HG03457 (cell line): ENCODE measurements at regions not wholly inside any gene's neighbourhood (a gene's known extent, or its start where the extent isn't known, plus 50 kb on each side); places are given as distances from the start of the nearest gene placed in this dataset.
"Not testable (repeated sequence)": the region's sequence is repeated elsewhere in the genome, so short reads cannot be mapped to it uniquely, and the experiment has no call there.

Experiments used
- ATAC-seq: cut with Tn5 transposase; IDR thresholded peaks from one replicate; pipeline ENCODE4 v1.9.1; 2021; ENCODE audit warnings: moderate number of reproducible peaks; ENCODE audit not compliant: unreplicated experiment

GRCh38 chr17:20733923-20734322 lies 154.4 kb downstream of the CDRT15L2 start:
- no peak for ATAC-seq

- no peak for ATAC-seq
Observed at GRCh38 chr17:20735796-20736195, 156.3 kb downstream of the CDRT15L2 start.

- not testable (repeated sequence) for ATAC-seq
Observed at GRCh38 chr17:20737636-20738035, 158.1 kb downstream of the CDRT15L2 start.

GRCh38 chr17:20771104-20771503 lies 191.6 kb downstream of the CDRT15L2 start:
- no peak for ATAC-seq

GRCh38 chr17:20774472-20775135 lies 195.1 kb downstream of the CDRT15L2 start:
- ATAC-seq, result no peak

- ATAC-seq, result no peak
Observed at GRCh38 chr17:20775331-20775730, 195.8 kb downstream of the CDRT15L2 start.

- ATAC-seq, result no peak
Observed at GRCh38 chr17:20779521-20779920, 200.0 kb downstream of the CDRT15L2 start.

- no peak for ATAC-seq
Observed at GRCh38 chr17:20781260-20781659, 201.7 kb downstream of the CDRT15L2 start.

GRCh38 chr17:20781869-20782268 lies 202.3 kb downstream of the CDRT15L2 start:
- ATAC-seq, result not testable (repeated sequence)

- no peak for ATAC-seq
Observed at GRCh38 chr17:20783091-20783490, 203.6 kb downstream of the CDRT15L2 start.

GRCh38 chr17:20784100-20784665 lies 204.7 kb downstream of the CDRT15L2 start:
- no peak for ATAC-seq

GRCh38 chr17:20787281-20787680 lies 207.8 kb downstream of the CDRT15L2 start:
- no peak for ATAC-seq

GRCh38 chr17:20791626-20792025 lies 212.1 kb downstream of the CDRT15L2 start:
- no peak for ATAC-seq

- ATAC-seq, result not testable (repeated sequence)
Observed at GRCh38 chr17:20794532-20794931, 215.0 kb downstream of the CDRT15L2 start.

- ATAC-seq, result no peak
Observed at GRCh38 chr17:20797292-20797691, 217.8 kb downstream of the CDRT15L2 start.

GRCh38 chr17:20800146-20800545 lies 220.6 kb downstream of the CDRT15L2 start:
- no peak for ATAC-seq

- ATAC-seq, result no peak
Observed at GRCh38 chr17:20805751-20806150, 226.2 kb downstream of the CDRT15L2 start.

GRCh38 chr17:20807566-20807965 lies 228.0 kb downstream of the CDRT15L2 start:
- not testable (repeated sequence) for ATAC-seq

GRCh38 chr17:20815410-20815809 lies 227.4 kb downstream of the USP22 start:
- not testable (repeated sequence) for ATAC-seq

- ATAC-seq, result no peak
Observed at GRCh38 chr17:20823905-20824304, 218.9 kb downstream of the USP22 start.

- ATAC-seq, result no peak
Observed at GRCh38 chr17:20825539-20825938, 217.3 kb downstream of the USP22 start.

- ATAC-seq, result not testable (repeated sequence)
Observed at GRCh38 chr17:20840453-20840852, 202.4 kb downstream of the USP22 start.
